CD4-positive, alpha-beta T cell treated with Interleukin-17A for 1 hour (primary cell): ENCODE measurements at regions not wholly inside any gene's neighbourhood (a gene's known extent, or its start where the extent isn't known, plus 50 kb on each side); places are given as distances from the start of the nearest gene placed in this dataset.
A peak's percentile ranks its signal among the peaks of the same experiment; 100 is the strongest.
"Not testable (repeated sequence)": the region's sequence is repeated elsewhere in the genome, so short reads cannot be mapped to it uniquely, and the experiment has no call there.

Experiments
- DNase-seq: peaks from one replicate; pipeline ENCODE4 v3.0.0-alpha.2; 2020

- DNase-seq = no peak
These were observed 126.8 kb upstream of the ZNF644 start for GRCh38 chr1:91148641-91149069.

GRCh38 chr1:91141858-91142257 lies 120.0 kb upstream of the ZNF644 start:
- DNase-seq = no peak

GRCh38 chr1:91138959-91139358 lies 117.1 kb upstream of the ZNF644 start:
- no peak for DNase-seq

GRCh38 chr1:91137173-91137852 lies 115.5 kb upstream of the ZNF644 start:
- DNase-seq = no peak

GRCh38 chr1:91135799-91136198 lies 114.0 kb upstream of the ZNF644 start:
- DNase-seq = no peak

- DNase-seq = no peak
These were observed 111.4 kb upstream of the ZNF644 start for GRCh38 chr1:91133248-91133647.

- no peak for DNase-seq
These were observed 108.6 kb upstream of the ZNF644 start for GRCh38 chr1:91130256-91130985.

GRCh38 chr1:91129458-91129857 lies 107.6 kb upstream of the ZNF644 start:
- no peak for DNase-seq

- no peak for DNase-seq
These were observed 107.2 kb upstream of the ZNF644 start for GRCh38 chr1:91129017-91129416.

- peak; percentile 29 for DNase-seq
These were observed 103.2 kb upstream of the ZNF644 start for GRCh38 chr1:91124989-91125417.

- no peak for DNase-seq
These were observed 102.6 kb upstream of the ZNF644 start for GRCh38 chr1:91124290-91124985.

GRCh38 chr1:91123773-91124172 lies 101.9 kb upstream of the ZNF644 start:
- DNase-seq = no peak

GRCh38 chr1:91123319-91123718 lies 101.5 kb upstream of the ZNF644 start:
- no peak for DNase-seq

- DNase-seq = no peak
These were observed 100.4 kb upstream of the ZNF644 start for GRCh38 chr1:91122106-91122717.

GRCh38 chr1:91121366-91121765 lies 99.5 kb upstream of the ZNF644 start:
- DNase-seq = no peak

GRCh38 chr1:91120936-91121335 lies 99.1 kb upstream of the ZNF644 start:
- DNase-seq = no peak

GRCh38 chr1:91120421-91120820 lies 98.6 kb upstream of the ZNF644 start:
- DNase-seq = no peak

GRCh38 chr1:91104712-91105111 lies 82.9 kb upstream of the ZNF644 start:
- no peak for DNase-seq

- DNase-seq = no peak
These were observed 79.5 kb upstream of the ZNF644 start for GRCh38 chr1:91101328-91101727.

GRCh38 chr1:91099746-91100621 lies 78.1 kb upstream of the ZNF644 start:
- DNase-seq = peak; percentile 14

GRCh38 chr1:91098299-91098906 lies 76.6 kb upstream of the ZNF644 start:
- no peak for DNase-seq

GRCh38 chr1:91095321-91095720 lies 73.5 kb upstream of the ZNF644 start:
- DNase-seq = not testable (repeated sequence)
